TTC549 (cell line): ENCODE measurements at regions not wholly inside any gene's neighbourhood (a gene's known extent, or its start where the extent isn't known, plus 50 kb on each side); places are given as distances from the start of the nearest gene placed in this dataset.
"Not testable (repeated sequence)": the region's sequence is repeated elsewhere in the genome, so short reads cannot be mapped to it uniquely, and the experiment has no call there.

Experiments
- FAIRE-seq: peaks from 2 replicates; lab custom pipeline; 2012; peaks lifted over from hg19 to GRCh38; lab: Jason Lieb, UNC

DNA sequence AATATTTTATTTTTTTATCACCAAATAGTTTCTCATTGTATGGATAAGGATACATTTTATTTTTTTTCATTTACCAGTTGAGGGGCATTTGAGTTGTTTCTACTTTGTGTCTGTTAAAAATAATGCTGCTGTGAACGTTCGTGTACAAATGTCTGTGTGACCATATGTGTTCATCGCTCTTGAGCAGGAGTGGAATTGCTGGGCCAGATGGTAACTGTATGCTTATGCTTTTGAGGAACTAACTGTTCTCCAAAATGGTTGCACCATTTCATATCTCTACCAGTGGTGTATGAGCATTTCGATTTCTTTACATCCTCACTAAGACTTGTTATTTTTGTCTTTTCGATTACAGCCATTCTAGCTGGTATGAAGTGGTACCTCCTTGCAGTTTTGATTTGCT is 212.5 kb upstream of the N4BP1 start:
- FAIRE-seq = no peak

GRCh38 chr16:48820379-48820778 is 210.4 kb upstream of the N4BP1 start:
- no peak for FAIRE-seq

DNA sequence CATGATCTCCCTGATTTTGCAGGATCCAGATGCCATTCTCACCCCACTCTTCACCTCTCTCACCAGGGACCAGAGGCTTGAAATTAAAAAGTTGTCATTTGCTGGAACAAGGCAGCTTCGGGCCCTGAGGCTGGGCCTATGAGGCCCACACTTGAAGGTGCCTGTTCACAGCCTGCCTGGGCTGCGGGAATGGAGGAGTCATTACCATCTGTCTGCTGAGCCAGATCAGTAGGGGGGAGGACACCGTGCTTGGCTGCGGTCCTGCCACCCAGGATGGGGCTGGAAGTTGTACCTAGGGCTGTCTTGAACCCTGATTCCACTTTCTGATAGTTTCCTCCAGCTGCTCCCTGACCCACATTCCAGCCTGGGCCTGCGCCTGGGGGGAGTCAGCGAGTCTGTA is 208.3 kb upstream of the N4BP1 start:
- FAIRE-seq = no peak

DNA sequence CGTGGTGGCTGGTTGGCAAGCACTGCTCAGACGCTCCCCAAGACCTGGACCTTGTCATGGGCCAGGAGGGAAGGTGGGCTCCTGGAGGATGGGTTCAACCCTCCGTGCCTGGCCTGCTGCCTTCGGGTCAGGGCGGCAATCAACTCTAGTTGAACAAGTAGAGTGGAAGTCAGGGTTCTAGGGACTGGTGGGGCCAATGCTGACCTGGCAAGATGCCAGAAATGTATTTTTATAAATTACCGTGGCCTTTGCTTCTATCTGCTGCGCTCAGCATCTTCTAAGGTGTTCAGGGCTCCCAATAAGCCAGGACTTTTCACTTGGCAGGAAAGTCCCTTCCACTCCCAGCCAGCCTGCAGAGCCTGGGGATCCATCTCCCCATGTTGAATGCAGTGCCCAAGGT is 207.1 kb upstream of the N4BP1 start:
- FAIRE-seq = no peak

- FAIRE-seq = no peak
Measured at GRCh38 chr16:48816393-48816792, 206.4 kb upstream of the N4BP1 start.

DNA sequence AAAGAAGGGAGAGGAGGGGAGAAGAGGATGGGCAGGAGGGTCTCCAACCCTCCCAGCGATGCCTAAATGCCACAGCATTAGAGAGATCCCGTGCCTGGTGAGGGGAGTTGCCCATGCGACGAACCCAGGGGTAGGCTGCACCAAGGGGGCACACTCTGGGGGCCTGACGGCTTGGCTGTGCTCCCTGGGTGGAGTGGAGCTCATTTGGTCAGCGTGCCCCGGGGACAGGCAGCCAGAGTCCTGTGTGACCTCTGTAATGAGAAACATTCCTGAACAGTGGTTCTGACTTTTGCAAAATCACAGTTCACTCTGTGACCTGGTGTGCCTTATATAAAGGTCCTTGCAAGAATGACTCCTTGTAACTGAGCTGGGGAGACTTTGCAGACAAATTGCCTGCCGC is 205.0 kb upstream of the N4BP1 start:
- FAIRE-seq = no peak

DNA sequence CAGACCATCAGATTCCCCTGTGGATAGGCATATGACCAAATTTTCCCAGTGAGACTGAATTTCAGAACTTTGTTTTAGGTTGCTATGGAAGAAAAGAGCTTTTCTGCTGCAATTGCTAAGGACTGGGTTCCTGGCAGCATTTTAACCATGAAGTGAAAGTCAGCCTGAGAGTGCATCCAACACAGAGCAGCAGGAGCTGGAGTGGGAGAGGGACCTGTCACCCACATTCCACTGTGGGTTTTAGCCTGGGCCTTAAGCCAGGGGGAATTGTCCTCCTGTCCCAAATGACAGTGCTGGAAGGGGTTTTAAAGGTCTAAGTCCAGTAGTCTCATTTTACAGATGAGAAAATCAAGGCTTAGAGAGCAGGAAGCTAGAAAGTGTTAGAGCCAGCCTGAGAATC is 203.5 kb upstream of the N4BP1 start:
- no peak for FAIRE-seq

- FAIRE-seq = no peak
Measured at GRCh38 chr16:48812856-48813255, 202.9 kb upstream of the N4BP1 start.

DNA sequence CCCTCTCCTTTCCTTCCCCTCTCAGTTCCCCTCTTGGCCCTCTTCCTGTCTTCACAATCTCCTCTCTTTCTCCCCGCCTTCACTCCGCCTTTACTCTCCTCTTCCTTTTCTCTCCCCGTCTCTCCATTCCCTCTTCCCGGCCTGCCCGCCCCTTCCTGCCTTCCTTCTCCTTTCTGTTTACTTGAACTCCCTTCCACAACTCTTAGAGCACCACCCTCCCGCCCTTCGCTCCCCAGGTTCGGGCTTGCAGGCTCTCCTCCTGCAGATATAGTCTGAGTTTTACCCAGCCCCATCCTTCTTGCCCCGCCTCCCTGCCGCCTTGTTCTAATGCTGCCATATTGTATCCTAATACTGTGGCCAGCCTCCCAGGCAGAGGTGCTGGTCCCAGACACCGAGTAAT is 201.5 kb upstream of the N4BP1 start:
- FAIRE-seq = no peak

DNA sequence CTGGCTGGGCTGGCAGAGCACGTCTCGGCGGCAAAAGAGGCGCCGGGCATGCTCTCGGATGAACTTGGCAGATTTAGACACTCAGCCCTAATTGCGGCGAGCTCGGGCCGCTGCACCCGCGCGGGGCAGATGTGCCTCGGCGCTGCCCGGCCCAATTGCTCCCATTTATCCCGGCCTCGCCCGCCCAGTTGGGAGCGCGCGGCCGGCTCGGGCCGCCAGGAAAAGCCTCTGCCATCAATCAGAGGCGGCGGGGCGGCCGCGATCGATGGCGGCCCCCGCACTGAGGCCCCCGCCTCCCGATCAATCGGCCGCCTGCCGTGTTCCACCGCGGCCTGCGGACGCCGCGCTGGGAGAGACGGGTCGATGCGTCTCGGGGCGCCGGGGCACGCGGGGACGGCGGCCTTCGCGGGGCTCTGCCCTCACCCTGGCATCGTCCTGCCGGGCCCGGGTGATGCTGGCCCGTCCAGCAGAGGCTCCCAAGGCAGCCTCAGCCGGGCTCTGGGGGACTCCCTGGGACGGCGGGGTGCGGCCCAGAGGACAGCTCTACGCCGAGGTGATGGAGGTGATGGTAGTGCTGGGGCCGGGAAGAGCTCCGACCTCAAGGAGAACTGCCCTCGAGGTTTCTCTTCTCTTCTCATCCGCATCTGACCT is 200.9 kb upstream of the N4BP1 start:
- FAIRE-seq = no peak

DNA sequence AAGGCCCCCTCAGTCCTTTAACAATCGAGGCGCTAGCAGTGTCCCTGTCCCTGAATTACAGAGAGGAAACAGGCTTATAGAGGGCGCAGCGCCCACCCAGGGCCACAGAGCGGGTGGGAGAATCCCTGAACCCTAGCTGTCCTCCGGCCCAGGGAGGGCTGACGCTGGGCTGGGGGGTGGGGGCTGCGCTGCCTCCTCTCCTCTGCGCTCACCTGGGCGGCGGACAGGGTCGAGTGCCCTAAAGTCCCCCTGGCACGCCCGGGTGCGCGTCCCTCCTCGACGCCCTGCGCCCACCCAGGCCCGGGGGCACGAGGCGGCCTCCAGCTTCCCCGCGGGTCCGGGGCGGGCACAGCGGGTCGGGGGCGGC is 200.4 kb upstream of the N4BP1 start:
- FAIRE-seq = no peak

DNA sequence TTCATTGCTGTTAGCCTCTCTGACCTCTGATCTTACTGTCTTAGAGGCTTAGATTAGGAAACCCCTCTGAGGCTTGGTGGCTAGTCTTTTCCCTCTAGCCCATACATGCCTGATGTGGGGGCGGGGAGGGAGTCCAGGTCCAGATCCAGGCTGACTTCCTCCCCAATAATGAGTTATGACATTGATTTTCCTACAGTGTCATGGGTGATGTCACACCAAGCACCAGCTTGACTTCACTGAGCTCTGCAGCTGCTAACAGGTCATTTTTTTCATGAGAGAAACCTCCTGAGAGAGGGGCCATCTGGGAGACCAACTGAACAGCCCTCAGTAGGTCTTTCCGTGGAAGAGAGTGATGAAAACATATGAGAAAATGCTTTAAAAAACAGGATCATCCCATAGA is 180.2 kb upstream of the N4BP1 start:
- no peak for FAIRE-seq

DNA sequence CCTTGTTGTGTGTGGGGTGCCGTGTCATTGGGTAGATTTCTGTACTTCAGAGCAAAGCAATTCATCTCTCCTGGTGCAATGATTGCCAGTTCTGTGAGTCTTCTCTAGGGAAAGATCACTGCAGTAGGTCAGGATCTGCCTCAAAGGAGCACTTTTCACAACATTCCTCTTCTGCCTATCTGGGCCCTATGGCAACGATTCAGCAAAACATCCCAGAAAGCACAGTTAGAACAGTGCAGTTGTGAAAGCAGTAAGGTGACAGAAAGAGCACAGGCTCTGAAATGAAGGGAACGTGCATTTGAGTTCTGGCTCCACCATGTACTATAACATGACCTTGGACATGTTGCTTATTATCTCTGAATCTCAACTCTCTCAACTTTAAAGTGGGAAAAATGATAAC is 178.5 kb upstream of the N4BP1 start:
- FAIRE-seq = no peak

DNA sequence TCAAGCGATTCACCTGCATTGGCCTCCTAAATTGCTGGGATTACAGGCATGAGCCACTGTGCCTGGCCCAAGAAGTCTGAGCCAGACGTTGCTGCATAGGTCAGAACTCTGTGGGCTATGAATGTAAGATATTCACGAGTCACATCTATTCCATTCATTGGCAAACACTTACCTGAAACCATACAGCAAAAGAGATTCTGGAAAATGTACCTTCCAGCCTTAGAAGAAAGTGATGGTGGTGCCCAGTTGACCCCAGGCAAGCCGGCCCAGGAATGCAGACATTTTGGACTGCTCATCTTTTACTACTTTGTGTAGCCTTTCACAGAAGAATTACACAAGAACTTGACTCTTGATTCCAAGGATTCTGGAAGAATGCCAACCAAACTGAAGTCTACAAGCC is 135.6 kb upstream of the N4BP1 start:
- no peak for FAIRE-seq

- FAIRE-seq = no peak
Measured at GRCh38 chr16:48740964-48741363, 131.0 kb upstream of the N4BP1 start.

DNA sequence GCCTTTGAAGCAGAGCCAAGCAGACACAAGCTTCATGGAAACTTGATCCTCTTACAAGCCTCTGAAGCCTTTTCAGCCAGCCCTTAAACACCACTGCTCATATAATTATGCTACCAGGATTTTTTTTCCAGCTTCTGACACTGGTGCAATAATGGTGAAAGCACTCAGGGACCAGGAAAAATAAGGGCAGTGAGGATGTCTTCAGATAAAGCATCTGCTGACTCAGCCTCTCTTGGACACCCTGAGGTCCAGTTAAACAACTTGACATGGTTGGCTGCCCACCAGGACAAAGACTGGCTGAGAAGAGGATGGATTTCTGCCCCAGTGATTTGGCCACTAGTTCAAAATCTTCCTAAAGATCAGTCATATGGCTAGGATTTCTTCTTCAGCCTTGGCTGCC is 124.2 kb upstream of the N4BP1 start:
- FAIRE-seq = no peak

GRCh38 chr16:48704710-48705109 is 94.7 kb upstream of the N4BP1 start:
- FAIRE-seq = no peak

DNA sequence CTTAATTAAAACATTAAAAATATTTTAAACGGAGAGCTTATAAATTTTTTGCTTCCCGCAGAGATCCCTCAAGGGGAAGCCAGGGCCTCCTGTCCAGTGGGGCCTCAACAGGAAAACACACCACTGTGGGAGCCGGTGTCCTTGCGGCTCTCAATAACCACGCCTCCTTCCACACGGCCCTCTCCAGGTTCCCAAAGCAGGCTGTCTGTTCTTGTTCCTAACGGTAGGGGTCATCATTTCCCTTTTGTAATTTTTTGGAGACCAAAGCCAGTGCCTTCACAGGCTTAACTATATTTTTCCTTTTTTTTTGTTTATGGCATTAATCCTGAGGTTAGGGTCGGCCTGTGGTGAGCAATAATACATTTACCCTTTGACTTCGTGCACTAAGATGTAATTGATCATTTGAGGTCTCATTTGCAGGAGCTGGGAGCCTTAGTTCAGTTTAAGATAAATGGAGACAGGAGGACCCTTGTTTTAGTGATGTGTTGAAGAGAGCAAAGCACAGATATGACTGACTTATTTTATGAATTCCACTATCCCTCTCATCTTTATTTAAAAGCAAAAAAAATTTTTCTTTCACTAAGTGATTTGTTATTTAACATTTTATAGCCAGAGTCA is 77.5 kb upstream of the N4BP1 start:
- FAIRE-seq = peak; percentile 37

GRCh38 chr16:48684148-48684547 is 74.2 kb upstream of the N4BP1 start:
- FAIRE-seq = no peak

GRCh38 chr16:48682971-48683370 is 73.0 kb upstream of the N4BP1 start:
- FAIRE-seq = no peak

GRCh38 chr16:48681520-48681919 is 71.5 kb upstream of the N4BP1 start:
- no peak for FAIRE-seq

- no peak for FAIRE-seq
Measured at GRCh38 chr16:48680881-48681280, 70.9 kb upstream of the N4BP1 start.

GRCh38 chr16:48676836-48677235 is 66.9 kb upstream of the N4BP1 start:
- FAIRE-seq = no peak

DNA sequence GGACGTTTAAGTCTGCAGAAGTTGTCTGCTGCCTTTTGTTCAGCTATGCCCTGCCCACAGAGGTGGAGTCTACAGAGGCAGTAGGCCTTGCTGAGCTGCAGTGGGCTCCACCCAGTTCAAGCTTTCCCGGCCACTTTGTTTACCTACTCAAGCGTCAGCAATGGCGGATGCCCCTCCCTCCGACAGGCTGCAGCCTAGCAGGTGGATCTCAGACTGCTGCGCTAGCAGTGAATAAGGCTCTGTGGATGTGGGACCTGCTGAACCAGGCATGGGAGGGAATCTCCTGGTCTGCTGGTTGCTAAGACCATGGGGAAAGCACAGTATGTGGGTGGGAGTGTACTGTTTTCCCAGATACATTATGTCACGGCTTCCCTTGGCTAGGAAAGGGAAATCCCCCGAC is 58.2 kb upstream of the N4BP1 start:
- not testable (repeated sequence) for FAIRE-seq

DNA sequence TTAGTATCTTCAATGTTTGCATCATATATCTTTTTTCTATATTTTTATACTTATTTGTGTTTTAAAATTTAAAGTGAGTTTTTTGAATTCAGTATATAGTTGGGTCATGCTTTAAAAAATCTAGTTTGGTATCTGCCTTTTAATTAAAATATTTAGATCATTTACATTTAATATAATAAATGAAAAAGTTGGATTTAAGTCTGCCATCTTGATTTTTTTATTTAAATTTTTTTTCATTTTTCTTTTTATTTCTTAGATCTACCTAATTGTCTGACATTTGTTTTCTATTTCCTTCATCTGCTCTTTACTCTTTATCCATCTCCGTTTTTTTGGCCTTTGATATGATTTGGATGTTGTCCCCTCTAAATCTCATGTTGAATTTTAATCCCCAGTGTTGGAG is 50.0 kb upstream of the N4BP1 start:
- peak; percentile 48 for FAIRE-seq
